ENCODE measurements at regions not wholly inside any gene's neighbourhood (a gene's known extent, or its start where the extent isn't known, plus 50 kb on each side); places are given as distances from the start of the nearest gene placed in this dataset.

GRCh38 chr10:36111676-36112075 is 469.6 kb upstream of the FZD8 start:
- DNase-seq (ENCODE audit: low spot score): no peak

- no peak for DNase-seq (ENCODE audit: low spot score)
Observed at GRCh38 chr10:36110097-36110496, 468.0 kb upstream of the FZD8 start.

- no peak for DNase-seq (ENCODE audit: low spot score)
Observed at GRCh38 chr10:36109399-36110023, 467.4 kb upstream of the FZD8 start.

GRCh38 chr10:36097696-36098095 is 455.6 kb upstream of the FZD8 start:
- DNase-seq (ENCODE audit: low spot score): no peak

GRCh38 chr10:36096576-36096975 is 454.5 kb upstream of the FZD8 start:
- DNase-seq (ENCODE audit: low spot score): no peak

GRCh38 chr10:36094096-36094495 is 452.0 kb upstream of the FZD8 start:
- no peak for DNase-seq (ENCODE audit: low spot score)

- no peak for DNase-seq (ENCODE audit: low spot score)
Observed at GRCh38 chr10:36092116-36092515, 450.0 kb upstream of the FZD8 start.

- DNase-seq (ENCODE audit: low spot score): no peak
Observed at GRCh38 chr10:36091007-36091406, 448.9 kb upstream of the FZD8 start.

GRCh38 chr10:36089790-36090440 is 447.8 kb upstream of the FZD8 start:
- no peak for DNase-seq (ENCODE audit: low spot score)

GRCh38 chr10:36087006-36088005 is 445.2 kb upstream of the FZD8 start:
- DNase-seq (ENCODE audit: low spot score): no peak

GRCh38 chr10:36075196-36075595 is 433.1 kb upstream of the FZD8 start:
- DNase-seq (ENCODE audit: low spot score): no peak

GRCh38 chr10:36073796-36074345 is 431.8 kb upstream of the FZD8 start:
- no peak for DNase-seq (ENCODE audit: low spot score)

GRCh38 chr10:36068542-36068941 is 426.4 kb upstream of the FZD8 start:
- no peak for DNase-seq (ENCODE audit: low spot score)

GRCh38 chr10:36067748-36068147 is 425.7 kb upstream of the FZD8 start:
- DNase-seq (ENCODE audit: low spot score): no peak

- DNase-seq (ENCODE audit: low spot score): no peak
Observed at GRCh38 chr10:36066850-36067249, 424.8 kb upstream of the FZD8 start.

GRCh38 chr10:36066102-36066501 is 424.0 kb upstream of the FZD8 start:
- no peak for DNase-seq (ENCODE audit: low spot score)

- no peak for DNase-seq (ENCODE audit: low spot score)
Observed at GRCh38 chr10:36063396-36063795, 421.3 kb upstream of the FZD8 start.

GRCh38 chr10:36057731-36058130 is 415.6 kb upstream of the FZD8 start:
- no peak for DNase-seq (ENCODE audit: low spot score)

- DNase-seq (ENCODE audit: low spot score): no peak
Observed at GRCh38 chr10:36057180-36057579, 415.1 kb upstream of the FZD8 start.

- DNase-seq (ENCODE audit: low spot score): no peak
Observed at GRCh38 chr10:36053775-36054174, 411.7 kb upstream of the FZD8 start.

GRCh38 chr10:36053271-36053670 is 411.2 kb upstream of the FZD8 start:
- no peak for DNase-seq (ENCODE audit: low spot score)

GRCh38 chr10:36051500-36051991 is 409.4 kb upstream of the FZD8 start:
- DNase-seq (ENCODE audit: low spot score): no peak
